ENCODE measurements at regions not wholly inside any gene's neighbourhood (a gene's known extent, or its start where the extent isn't known, plus 50 kb on each side); places are given as distances from the start of the nearest gene placed in this dataset.
"Not testable (repeated sequence)": the region's sequence is repeated elsewhere in the genome, so short reads cannot be mapped to it uniquely, and the experiment has no call there.

DNA sequence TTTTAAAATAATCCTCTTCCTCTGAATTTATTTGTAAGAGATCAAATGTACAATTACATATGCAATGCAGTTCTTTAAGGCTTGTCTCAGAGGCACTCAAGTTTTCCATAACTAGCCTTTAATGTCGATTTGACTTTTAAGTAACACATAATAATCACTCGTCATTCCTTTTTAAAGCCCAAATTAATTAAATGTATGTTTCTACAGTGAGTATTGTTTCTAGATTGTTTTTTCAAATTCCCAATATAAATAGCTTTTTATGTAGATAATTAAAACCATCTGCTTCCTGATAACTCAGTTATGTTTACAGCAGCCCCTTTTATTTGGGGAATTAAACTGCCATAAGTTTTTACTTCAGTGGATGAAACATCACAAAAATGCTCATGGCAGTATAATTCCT, 185.1 kb downstream of the ETNK1 start:
- Histone ChIP-seq H3K9ac (ENCODE audit: low read depth, low read length) (no peak overlapping the region), H3K9me3 (ENCODE audit: control insufficient read depth, insufficient read depth, low read length) (no peaks in the 10 kb centered on the region), H3K27me3 (ENCODE audit: control insufficient read depth, insufficient read depth, low read length) (no peaks in the 10 kb centered on the region), H3K27ac (ENCODE audit: low read depth, low read length) (no peak overlapping the region), H3K4me3 (ENCODE audit: low read depth, low read length) (no peak overlapping the region), H3K4me1 (ENCODE audit: control insufficient read depth, insufficient read depth, low read length) (peaks cover 9% of the 10 kb centered on the region; the same call in 1 of the 2 replicates), H3K36me3 (ENCODE audit: control insufficient read depth, insufficient read depth, low read length) (no peaks in the 10 kb centered on the region)

GRCh38 chr12:22812531-22812930, 187.6 kb downstream of the ETNK1 start:
- H3K27me3 ChIP-seq (ENCODE audit: control insufficient read depth, insufficient read depth, low read length) = no peaks in the 10 kb centered on the region
- H3K27ac ChIP-seq (ENCODE audit: low read depth, low read length) = no peak overlapping the region
- H3K4me1 ChIP-seq (ENCODE audit: control insufficient read depth, insufficient read depth, low read length) = peaks cover 16% of the 10 kb centered on the region
- no peaks in the 10 kb centered on the region for H3K36me3 ChIP-seq (ENCODE audit: control insufficient read depth, insufficient read depth, low read length)
- H3K4me3 ChIP-seq (ENCODE audit: low read depth, low read length) = no peak overlapping the region
- H3K9ac ChIP-seq (ENCODE audit: low read depth, low read length) = no peak overlapping the region
- no peaks in the 10 kb centered on the region for H3K9me3 ChIP-seq (ENCODE audit: control insufficient read depth, insufficient read depth, low read length)

- H3K27ac ChIP-seq (ENCODE audit: low read depth, low read length) = no peak overlapping the region
- H3K27me3 ChIP-seq (ENCODE audit: control insufficient read depth, insufficient read depth, low read length) = no peaks in the 10 kb centered on the region
- no peaks in the 10 kb centered on the region for H3K9me3 ChIP-seq (ENCODE audit: control insufficient read depth, insufficient read depth, low read length)
- H3K4me1 ChIP-seq (ENCODE audit: control insufficient read depth, insufficient read depth, low read length) = no peaks in the 10 kb centered on the region
- no peak overlapping the region for H3K9ac ChIP-seq (ENCODE audit: low read depth, low read length)
- H3K36me3 ChIP-seq (ENCODE audit: control insufficient read depth, insufficient read depth, low read length) = no peaks in the 10 kb centered on the region
- H3K4me3 ChIP-seq (ENCODE audit: low read depth, low read length) = no peak overlapping the region
These were observed 197.0 kb downstream of the ETNK1 start for GRCh38 chr12:22821985-22822384.

GRCh38 chr12:22826026-22826425, 201.1 kb downstream of the ETNK1 start:
- peaks cover 10% of the 10 kb centered on the region for H3K9me3 ChIP-seq (ENCODE audit: control insufficient read depth, insufficient read depth, low read length)
- H3K27ac ChIP-seq (ENCODE audit: low read depth, low read length) = no peak overlapping the region
- no peaks in the 10 kb centered on the region for H3K4me1 ChIP-seq (ENCODE audit: control insufficient read depth, insufficient read depth, low read length)
- no peaks in the 10 kb centered on the region for H3K36me3 ChIP-seq (ENCODE audit: control insufficient read depth, insufficient read depth, low read length)
- H3K9ac ChIP-seq (ENCODE audit: low read depth, low read length) = no peak overlapping the region
- no peaks in the 10 kb centered on the region for H3K27me3 ChIP-seq (ENCODE audit: control insufficient read depth, insufficient read depth, low read length)
- H3K4me3 ChIP-seq (ENCODE audit: low read depth, low read length) = no peak overlapping the region

DNA sequence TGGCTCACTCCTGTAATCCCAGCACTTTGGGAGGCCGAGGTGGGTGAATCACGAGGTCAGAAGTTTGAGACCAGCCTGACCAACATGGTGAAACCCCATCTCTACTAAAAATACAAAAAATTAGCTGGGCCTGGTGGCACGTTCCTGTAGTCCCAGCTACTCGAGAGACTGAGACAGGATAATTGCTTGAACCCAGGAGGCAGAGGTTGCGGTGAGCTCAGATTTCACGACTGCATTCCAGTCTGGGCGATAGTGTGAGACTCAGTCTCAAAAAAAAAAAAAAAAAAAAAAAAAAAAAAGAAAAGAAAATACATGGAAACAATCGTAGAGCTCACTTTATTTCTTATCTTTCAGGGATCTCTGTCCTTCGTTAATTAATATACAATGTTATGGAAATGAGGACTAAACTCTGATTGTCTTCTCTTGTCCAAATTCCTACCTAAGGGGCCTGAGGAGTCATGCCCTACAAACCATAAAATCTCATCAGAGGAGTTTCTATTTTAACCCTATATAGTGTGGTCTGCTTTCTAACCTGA, 201.5 kb downstream of the ETNK1 start:
- not testable (repeated sequence) for H3K27ac ChIP-seq (ENCODE audit: low read depth, low read length); H3K4me3 ChIP-seq (ENCODE audit: low read depth, low read length); H3K4me1 ChIP-seq (ENCODE audit: control insufficient read depth, insufficient read depth, low read length); H3K27me3 ChIP-seq (ENCODE audit: control insufficient read depth, insufficient read depth, low read length); H3K36me3 ChIP-seq (ENCODE audit: control insufficient read depth, insufficient read depth, low read length); H3K9ac ChIP-seq (ENCODE audit: low read depth, low read length)
- peaks cover 10% of the 10 kb centered on the region for H3K9me3 ChIP-seq (ENCODE audit: control insufficient read depth, insufficient read depth, low read length)

DNA sequence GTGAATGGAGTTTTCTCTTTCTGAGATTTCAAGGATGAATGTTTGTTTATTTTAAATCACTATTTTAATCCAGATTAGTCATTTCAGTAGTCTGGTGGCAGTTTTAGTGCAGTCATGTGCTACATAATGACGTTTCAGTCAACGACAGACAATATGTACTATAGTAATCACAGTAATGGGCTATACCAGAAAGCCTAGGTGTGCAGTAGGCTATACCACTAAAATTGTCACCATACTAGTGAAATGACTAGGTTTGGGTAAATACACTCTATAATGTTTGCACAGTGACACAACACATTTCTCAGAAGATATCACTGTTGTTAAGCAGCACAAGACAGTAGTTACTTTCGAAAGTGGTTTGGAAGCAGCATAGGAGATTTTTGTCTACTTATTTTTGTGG, 203.1 kb downstream of the ETNK1 start:
- no peak overlapping the region for H3K9ac ChIP-seq (ENCODE audit: low read depth, low read length)
- no peaks in the 10 kb centered on the region for H3K4me1 ChIP-seq (ENCODE audit: control insufficient read depth, insufficient read depth, low read length)
- peaks cover 10% of the 10 kb centered on the region for H3K9me3 ChIP-seq (ENCODE audit: control insufficient read depth, insufficient read depth, low read length)
- no peaks in the 10 kb centered on the region for H3K27me3 ChIP-seq (ENCODE audit: control insufficient read depth, insufficient read depth, low read length)
- no peak overlapping the region for H3K4me3 ChIP-seq (ENCODE audit: low read depth, low read length)
- H3K36me3 ChIP-seq (ENCODE audit: control insufficient read depth, insufficient read depth, low read length) = no peaks in the 10 kb centered on the region
- no peak overlapping the region for H3K27ac ChIP-seq (ENCODE audit: low read depth, low read length)

- Histone ChIP-seq H3K9me3 (ENCODE audit: control insufficient read depth, insufficient read depth, low read length) (peaks cover 5% of the 10 kb centered on the region; the same call in 1 of the 2 replicates), H3K36me3 (ENCODE audit: control insufficient read depth, insufficient read depth, low read length) (no peaks in the 10 kb centered on the region), H3K9ac (ENCODE audit: low read depth, low read length) (no peak overlapping the region), H3K4me3 (ENCODE audit: low read depth, low read length) (no peak overlapping the region), H3K27ac (ENCODE audit: low read depth, low read length) (no peak overlapping the region), H3K4me1 (ENCODE audit: control insufficient read depth, insufficient read depth, low read length) (no peaks in the 10 kb centered on the region), H3K27me3 (ENCODE audit: control insufficient read depth, insufficient read depth, low read length) (no peaks in the 10 kb centered on the region)
These were observed 210.5 kb downstream of the ETNK1 start for GRCh38 chr12:22835431-22835830.

- H3K9ac ChIP-seq (ENCODE audit: low read depth, low read length) = no peak overlapping the region
- H3K4me1 ChIP-seq (ENCODE audit: control insufficient read depth, insufficient read depth, low read length) = peaks cover 10% of the 10 kb centered on the region
- H3K9me3 ChIP-seq (ENCODE audit: control insufficient read depth, insufficient read depth, low read length) = no peaks in the 10 kb centered on the region
- H3K27me3 ChIP-seq (ENCODE audit: control insufficient read depth, insufficient read depth, low read length) = no peaks in the 10 kb centered on the region
- no peak overlapping the region for H3K4me3 ChIP-seq (ENCODE audit: low read depth, low read length)
- no peaks in the 10 kb centered on the region for H3K36me3 ChIP-seq (ENCODE audit: control insufficient read depth, insufficient read depth, low read length)
- H3K27ac ChIP-seq (ENCODE audit: low read depth, low read length) = no peak overlapping the region
These were observed 225.2 kb downstream of the ETNK1 start for GRCh38 chr12:22850185-22850584.

DNA sequence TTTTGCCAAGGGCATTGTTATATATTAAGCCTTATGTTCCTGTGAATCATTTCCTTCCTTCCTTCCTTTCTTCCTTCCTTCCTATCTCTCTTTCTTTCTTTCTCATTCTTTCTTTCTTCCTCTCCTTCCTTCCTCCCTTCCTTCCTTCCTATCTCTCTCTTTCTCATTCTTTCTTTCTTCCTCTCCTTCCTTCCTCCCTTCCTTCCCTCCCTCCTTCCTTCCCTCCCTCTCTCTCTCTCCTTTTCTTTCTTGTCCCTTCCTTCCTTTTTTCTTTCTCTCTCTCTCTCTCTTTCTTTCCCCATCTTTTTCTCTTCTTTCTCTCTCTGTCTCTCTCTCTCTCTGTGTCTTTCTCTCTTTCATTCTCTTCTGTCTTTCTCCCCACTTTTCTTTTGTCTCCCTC, 226.6 kb downstream of the ETNK1 start:
- Histone ChIP-seq H3K4me1 (ENCODE audit: control insufficient read depth, insufficient read depth, low read length) (peaks cover 16% of the 10 kb centered on the region), H3K27me3 (ENCODE audit: control insufficient read depth, insufficient read depth, low read length) (no peaks in the 10 kb centered on the region), H3K27ac (ENCODE audit: low read depth, low read length) (no peak overlapping the region), H3K9ac (ENCODE audit: low read depth, low read length) (no peak overlapping the region), H3K4me3 (ENCODE audit: low read depth, low read length) (no peak overlapping the region), H3K9me3 (ENCODE audit: control insufficient read depth, insufficient read depth, low read length) (no peaks in the 10 kb centered on the region), H3K36me3 (ENCODE audit: control insufficient read depth, insufficient read depth, low read length) (no peaks in the 10 kb centered on the region)

DNA sequence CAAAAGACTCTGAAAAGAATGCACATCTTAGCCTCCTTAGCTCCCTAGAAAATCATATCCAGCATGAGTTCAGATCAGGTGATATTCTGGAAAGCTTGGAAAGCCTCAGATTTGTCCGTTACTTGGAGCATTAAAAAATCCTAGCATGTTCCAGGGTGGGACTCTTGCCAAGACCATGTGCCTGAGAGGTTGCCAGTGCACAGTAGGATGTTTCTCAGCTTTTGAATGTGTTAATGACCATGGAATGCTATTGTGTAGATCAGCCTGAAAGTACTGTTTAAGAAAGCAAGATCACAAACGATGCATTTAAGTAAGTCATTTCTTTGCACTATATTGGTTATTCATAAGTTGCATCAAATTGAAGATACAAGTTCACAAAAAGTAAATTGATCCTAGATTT, 230.5 kb downstream of the ETNK1 start:
- no peaks in the 10 kb centered on the region for H3K9me3 ChIP-seq (ENCODE audit: control insufficient read depth, insufficient read depth, low read length)
- no peak overlapping the region for H3K9ac ChIP-seq (ENCODE audit: low read depth, low read length)
- no peaks in the 10 kb centered on the region for H3K27me3 ChIP-seq (ENCODE audit: control insufficient read depth, insufficient read depth, low read length)
- peak overlapping the region; percentile 29 for H3K27ac ChIP-seq (ENCODE audit: low read depth, low read length)
- peaks cover 16% of the 10 kb centered on the region for H3K4me1 ChIP-seq (ENCODE audit: control insufficient read depth, insufficient read depth, low read length)
- H3K4me3 ChIP-seq (ENCODE audit: low read depth, low read length) = no peak overlapping the region
- no peaks in the 10 kb centered on the region for H3K36me3 ChIP-seq (ENCODE audit: control insufficient read depth, insufficient read depth, low read length)

DNA sequence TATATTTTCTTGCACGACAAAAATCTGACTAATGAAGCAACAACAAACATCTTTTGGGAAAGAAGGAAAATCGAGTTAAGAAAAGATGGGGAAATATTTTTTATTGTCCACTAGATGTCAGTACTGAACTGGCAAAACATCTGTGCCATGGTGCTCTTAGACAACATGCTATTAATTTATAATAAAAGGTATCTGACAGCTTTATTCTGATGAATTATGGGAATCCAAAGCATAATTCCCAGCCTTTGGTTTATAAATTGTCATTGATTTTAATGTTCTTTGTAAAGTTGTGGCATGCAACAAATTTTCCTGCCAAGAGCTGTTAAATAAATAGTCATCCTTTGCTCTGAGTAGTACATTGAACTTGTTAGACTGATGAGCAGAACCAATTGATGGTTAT, 231.2 kb downstream of the ETNK1 start:
- Histone ChIP-seq H3K9me3 (ENCODE audit: control insufficient read depth, insufficient read depth, low read length) (no peaks in the 10 kb centered on the region), H3K9ac (ENCODE audit: low read depth, low read length) (no peak overlapping the region), H3K27ac (ENCODE audit: low read depth, low read length) (no peak overlapping the region), H3K36me3 (ENCODE audit: control insufficient read depth, insufficient read depth, low read length) (no peaks in the 10 kb centered on the region), H3K27me3 (ENCODE audit: control insufficient read depth, insufficient read depth, low read length) (no peaks in the 10 kb centered on the region), H3K4me1 (ENCODE audit: control insufficient read depth, insufficient read depth, low read length) (peaks cover 20% of the 10 kb centered on the region), H3K4me3 (ENCODE audit: low read depth, low read length) (no peak overlapping the region)
